Ishikawa (cell line): ENCODE measurements at regions not wholly inside any gene's neighbourhood (a gene's known extent, or its start where the extent isn't known, plus 50 kb on each side); places are given as distances from the start of the nearest gene placed in this dataset.

Source experiments
- CEBPB ChIP-seq: IDR thresholded peaks from 2 replicates; pipeline ENCODE4 v1.6.1; 2012
- CREB1 ChIP-seq: IDR thresholded peaks from 2 replicates; pipeline ENCODE4 v1.6.1; 2012; ENCODE audit warnings: low read depth
- EGR1 ChIP-seq: IDR thresholded peaks from 2 replicates; pipeline ENCODE4 v1.6.1; 2012
- EP300 ChIP-seq: IDR thresholded peaks from 2 replicates; pipeline ENCODE4 v1.6.1; 2012; ENCODE audit warnings: borderline replicate concordance
- FOXM1 ChIP-seq: IDR thresholded peaks from 2 replicates; pipeline ENCODE4 v1.6.1; 2012; ENCODE audit warnings: low read depth, borderline replicate concordance
- MAX ChIP-seq: IDR thresholded peaks from 2 replicates; pipeline ENCODE4 v1.6.1; 2012
- NFIC ChIP-seq: IDR thresholded peaks from 2 replicates; pipeline ENCODE4 v1.6.1; 2012
- RAD21 ChIP-seq: IDR thresholded peaks from 2 replicates; pipeline ENCODE4 v1.6.1; 2012; ENCODE audit warnings: low read depth
- REST ChIP-seq: IDR thresholded peaks from 2 replicates; pipeline ENCODE4 v1.6.1; 2012; ENCODE audit warnings: low read depth, mild to moderate bottlenecking
- TAF1 ChIP-seq: IDR thresholded peaks from 2 replicates; pipeline ENCODE4 v1.6.1; 2012; ENCODE audit warnings: low read depth, mild to moderate bottlenecking
- TCF12 ChIP-seq: IDR thresholded peaks from 2 replicates; pipeline ENCODE4 v1.6.1; 2012; ENCODE audit warnings: low read depth
- TEAD4 ChIP-seq: IDR thresholded peaks from 2 replicates; pipeline ENCODE4 v1.6.1; 2012
- USF1 ChIP-seq: IDR thresholded peaks from 2 replicates; pipeline ENCODE4 v1.6.1; 2012
- YY1 ChIP-seq: IDR thresholded peaks from 2 replicates; pipeline ENCODE4 v1.6.1; 2012; ENCODE audit warnings: low read depth
- ZBTB7A ChIP-seq: IDR thresholded peaks from 2 replicates; pipeline ENCODE4 v1.6.1; 2012; ENCODE audit warnings: low read depth

GRCh38 chrX:117689956-117690355 is 426.7 kb downstream of the KLHL13 start:
- TF ChIP-seq RAD21 (no peak), TCF12 (no peak), FOXM1 (no peak), TAF1 (no peak), USF1 (no peak), TEAD4 (no peak), ZBTB7A (no peak), EGR1 (no peak), NFIC (no peak)

- TF ChIP-seq ZBTB7A (no peak), TCF12 (no peak), REST (no peak), YY1 (no peak), USF1 (no peak), NFIC (no peak), TEAD4 (no peak), MAX (no peak), CREB1 (no peak), RAD21 (no peak), EGR1 (no peak), FOXM1 (no peak)
Observed at GRCh38 chrX:117680286-117680685, 436.3 kb downstream of the KLHL13 start.

GRCh38 chrX:117653396-117653795 is 463.2 kb downstream of the KLHL13 start:
- no peak for TF ChIP-seq YY1
- no peak for TF ChIP-seq EP300
- TF ChIP-seq TEAD4 = no peak
- TF ChIP-seq REST = no peak
- TF ChIP-seq USF1 = no peak
- no peak for TF ChIP-seq ZBTB7A
- no peak for TF ChIP-seq TCF12
- TF ChIP-seq EGR1 = no peak
- TF ChIP-seq RAD21 = no peak
- TF ChIP-seq MAX = no peak
- TF ChIP-seq CEBPB = no peak
- TF ChIP-seq FOXM1 = no peak
- TF ChIP-seq CREB1 = no peak
- TF ChIP-seq TAF1 = no peak
- TF ChIP-seq NFIC = no peak

GRCh38 chrX:117645639-117646038 is 471.0 kb downstream of the KLHL13 start:
- TF ChIP-seq EGR1 (no peak), EP300 (no peak)

- TF ChIP-seq TAF1 = no peak
- no peak for TF ChIP-seq USF1
- no peak for TF ChIP-seq TEAD4
- no peak for TF ChIP-seq TCF12
- TF ChIP-seq CEBPB = no peak
- no peak for TF ChIP-seq EP300
- TF ChIP-seq CREB1 = no peak
- no peak for TF ChIP-seq REST
- TF ChIP-seq MAX = no peak
Observed at GRCh38 chrX:117641913-117642656, 474.5 kb downstream of the KLHL13 start.
